ENCODE measurements at regions not wholly inside any gene's neighbourhood (a gene's known extent, or its start where the extent isn't known, plus 50 kb on each side); places are given as distances from the start of the nearest gene placed in this dataset.

- TF ChIP-seq HDGF (IDR thresholded peaks at IDR 0.05; ENCODE audit: borderline replicate concordance) (no peak), SUZ12 (IDR thresholded peaks at IDR 0.05) (no peak), NFRKB (IDR thresholded peaks at IDR 0.05) (no peak), TARDBP (IDR thresholded peaks at IDR 0.05) (no peak), FOXK2 (IDR thresholded peaks at IDR 0.05) (no peak), BHLHE40 (IDR thresholded peaks at IDR 0.05; ENCODE audit: borderline replicate concordance) (no peak), PKNOX1 (IDR thresholded peaks at IDR 0.05) (peak; percentile 91), ELF4 (IDR thresholded peaks at IDR 0.05) (no peak)
Measured at GRCh38 chr7:33754933-33755928, 150.1 kb upstream of the BMPER start.
